ENCODE measurements at regions not wholly inside any gene's neighbourhood (a gene's known extent, or its start where the extent isn't known, plus 50 kb on each side); places are given as distances from the start of the nearest gene placed in this dataset.

DNA sequence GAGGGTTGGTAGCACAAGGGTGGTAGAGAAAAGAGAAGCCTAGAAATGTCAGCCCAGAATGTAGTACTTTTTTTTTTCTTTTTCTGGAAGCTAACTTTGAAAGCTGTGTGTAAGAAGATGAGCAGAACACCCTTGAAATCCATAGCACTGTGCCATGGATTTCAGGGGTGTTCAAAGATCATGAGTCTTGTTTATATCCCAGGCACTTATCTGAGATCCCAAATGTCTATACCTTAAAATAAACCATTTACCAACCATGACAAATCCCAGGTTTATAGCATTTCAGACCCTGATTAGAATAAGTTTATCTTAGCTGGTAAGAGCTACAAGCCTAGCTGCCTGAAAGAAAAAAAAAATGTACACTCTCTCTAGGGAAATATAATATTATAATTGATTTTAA lies 389.9 kb upstream of the ANXA10 start:
- DNase-seq: no peak

DNA sequence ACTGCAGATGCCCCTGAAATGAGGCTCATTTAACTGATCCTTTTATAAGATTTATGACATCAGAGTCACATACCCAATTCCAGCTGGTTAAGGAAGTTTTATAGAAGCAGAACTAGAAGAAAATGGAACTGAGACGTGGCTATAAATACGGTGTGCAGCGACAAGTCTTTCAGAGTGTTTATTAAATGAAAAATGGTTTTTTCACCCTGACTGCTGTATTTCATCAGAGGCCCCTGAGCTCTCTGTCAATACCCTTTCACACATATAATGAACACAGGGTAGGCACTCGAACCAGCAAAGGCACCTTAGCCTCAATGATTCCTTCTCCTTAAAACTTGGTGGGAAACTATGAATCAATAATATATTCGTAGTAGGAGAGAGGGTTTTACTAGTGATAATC lies 380.8 kb upstream of the ANXA10 start:
- no peak for DNase-seq

DNA sequence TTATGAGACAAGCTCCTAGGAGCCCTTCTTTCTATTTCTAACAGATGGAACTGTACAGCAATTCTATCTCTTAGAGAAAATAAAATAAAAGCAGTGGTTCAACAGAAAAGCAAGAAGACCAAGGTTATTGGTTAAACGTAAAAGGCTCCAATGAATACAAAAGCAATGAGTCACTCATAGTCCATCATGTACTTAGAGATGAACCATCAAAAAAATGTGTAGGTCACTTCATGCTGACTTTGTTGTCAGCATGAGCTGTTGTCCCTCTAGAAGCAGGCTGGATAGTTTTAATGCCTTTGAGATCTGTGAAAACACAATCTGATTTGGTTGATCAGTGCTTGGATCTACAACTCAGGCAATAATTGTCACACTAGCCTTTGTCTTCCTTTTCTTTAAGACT lies 378.6 kb upstream of the ANXA10 start:
- no peak for DNase-seq

DNA sequence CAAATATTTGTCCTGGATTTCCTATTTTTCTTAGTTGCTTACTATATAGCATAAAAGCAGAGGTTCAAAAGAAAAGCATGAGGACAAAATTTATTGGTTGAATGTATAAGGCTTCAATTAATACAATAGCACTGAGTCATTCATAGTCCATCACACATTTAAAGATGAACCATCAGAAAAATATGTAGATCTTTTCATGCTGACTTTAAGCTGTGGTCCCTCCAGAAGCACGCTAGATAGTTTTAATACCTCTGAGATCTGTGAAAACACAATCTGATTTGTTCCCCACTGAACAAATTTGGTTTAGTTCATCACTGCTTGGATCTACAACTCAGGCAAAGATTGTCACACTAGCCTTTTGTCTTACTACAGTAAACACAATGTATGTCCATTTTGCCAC lies 377.2 kb upstream of the ANXA10 start:
- DNase-seq: no peak

DNA sequence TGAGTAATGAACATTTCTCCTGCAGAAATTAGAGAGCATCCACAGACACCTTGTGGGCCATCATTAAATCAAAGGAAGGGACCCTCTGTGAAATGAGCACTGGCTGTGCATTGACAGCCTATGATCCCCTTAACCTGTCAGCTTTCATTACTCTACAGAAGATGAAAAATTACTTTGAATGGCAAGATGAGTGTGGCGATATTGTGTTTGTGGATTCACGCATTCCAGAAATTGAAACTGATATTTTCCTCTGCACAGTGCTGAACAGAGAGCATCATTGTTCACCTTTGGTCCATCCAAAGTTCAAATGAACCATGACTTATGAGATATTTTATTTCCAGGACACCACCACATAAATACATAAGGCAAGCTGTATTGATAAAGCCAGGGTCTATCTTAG lies 374.8 kb upstream of the ANXA10 start:
- DNase-seq: peak; percentile 55

DNA sequence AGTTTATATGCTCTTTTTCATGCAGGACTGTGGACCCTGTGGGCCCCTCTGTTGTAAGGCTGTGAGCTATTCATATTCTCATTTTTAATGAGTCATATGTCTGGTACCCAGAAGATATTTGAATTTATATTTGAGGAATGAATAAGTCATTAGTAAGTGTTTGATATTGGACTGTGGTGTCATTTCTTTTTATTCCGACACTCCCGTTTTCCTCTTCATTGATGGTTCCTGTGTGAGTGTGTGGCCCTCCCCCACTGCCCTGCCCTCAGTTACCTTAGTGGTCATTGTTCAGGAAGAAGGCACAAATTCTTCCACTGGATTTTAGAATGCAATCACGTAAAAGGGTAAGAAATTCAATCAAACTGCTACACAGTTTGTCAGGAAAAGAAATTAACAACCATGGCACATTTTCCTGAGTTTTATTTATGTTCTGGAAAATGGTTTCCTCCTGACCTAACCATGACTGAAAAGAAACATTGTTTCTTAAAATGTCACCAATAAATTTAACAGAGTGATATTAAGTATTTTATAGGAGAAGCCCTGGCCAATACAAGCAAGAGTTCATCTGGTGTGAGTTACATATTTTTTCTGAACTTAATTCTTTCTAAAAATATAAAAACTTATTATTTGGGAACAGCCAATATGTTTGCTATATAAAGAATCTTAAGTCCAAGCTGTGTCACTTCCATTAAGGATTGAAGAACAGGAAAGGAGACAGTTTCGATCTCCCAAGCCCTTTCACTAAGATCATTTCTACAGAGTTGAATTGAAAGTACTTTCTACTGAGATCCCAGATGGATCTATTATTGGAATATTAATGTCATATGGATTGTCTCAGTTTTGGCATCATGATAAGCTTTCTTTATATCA lies 370.5 kb upstream of the ANXA10 start:
- DNase-seq: no peak

DNA sequence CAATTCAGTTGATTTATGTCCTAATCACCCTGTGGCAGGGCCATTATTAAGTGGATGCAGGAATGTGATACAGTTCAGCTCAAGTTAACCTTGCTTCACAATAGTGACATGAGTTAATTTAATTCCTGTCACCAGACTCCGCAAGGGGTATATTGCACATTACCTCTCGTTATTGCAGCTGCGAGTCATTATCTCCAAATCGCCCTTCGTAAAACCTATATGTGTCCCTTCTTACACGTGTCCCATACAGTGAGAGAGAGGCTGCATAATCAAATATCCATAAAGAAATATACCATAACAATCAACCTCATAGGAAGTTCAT lies 369.9 kb upstream of the ANXA10 start:
- no peak for DNase-seq

DNA sequence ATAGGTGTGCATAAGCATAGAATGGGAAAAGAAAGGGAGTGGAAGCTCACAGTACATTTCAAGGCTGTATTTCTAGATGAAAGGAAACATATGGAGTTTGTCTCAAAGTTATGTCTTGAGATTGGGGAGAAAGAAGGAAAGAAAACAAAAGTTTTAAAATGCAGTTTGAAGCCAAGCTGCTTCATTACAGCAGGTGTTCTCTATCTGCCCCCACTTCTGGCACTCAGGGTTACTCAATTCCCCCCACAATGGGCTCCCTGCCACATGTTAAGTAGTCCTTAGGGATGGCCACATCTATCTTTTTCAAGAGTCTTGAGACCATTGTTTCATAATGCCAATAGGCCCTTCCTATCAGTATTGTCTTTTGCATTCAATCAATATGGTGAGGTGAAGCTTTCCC lies 367.4 kb upstream of the ANXA10 start:
- no peak for DNase-seq

DNA sequence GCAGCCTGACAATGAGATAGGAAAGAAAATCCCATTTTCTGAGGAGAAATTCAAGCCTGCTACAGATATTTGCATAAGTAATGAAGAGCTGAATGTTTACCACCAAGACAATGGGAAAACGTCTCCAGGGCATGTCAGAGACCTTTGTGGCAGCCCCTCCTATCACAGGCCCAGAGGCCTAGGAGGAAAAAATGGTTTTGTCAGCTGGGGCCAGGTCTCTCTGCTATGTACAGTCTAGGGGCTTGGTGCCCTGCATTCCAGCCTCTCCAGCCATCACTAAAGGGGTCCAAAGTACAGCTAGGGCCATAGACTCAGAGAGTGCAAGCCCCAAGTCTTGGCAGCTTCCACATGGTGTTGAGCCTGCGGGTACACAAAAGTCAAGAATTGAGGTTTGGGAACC lies 361.6 kb upstream of the ANXA10 start:
- no peak for DNase-seq

DNA sequence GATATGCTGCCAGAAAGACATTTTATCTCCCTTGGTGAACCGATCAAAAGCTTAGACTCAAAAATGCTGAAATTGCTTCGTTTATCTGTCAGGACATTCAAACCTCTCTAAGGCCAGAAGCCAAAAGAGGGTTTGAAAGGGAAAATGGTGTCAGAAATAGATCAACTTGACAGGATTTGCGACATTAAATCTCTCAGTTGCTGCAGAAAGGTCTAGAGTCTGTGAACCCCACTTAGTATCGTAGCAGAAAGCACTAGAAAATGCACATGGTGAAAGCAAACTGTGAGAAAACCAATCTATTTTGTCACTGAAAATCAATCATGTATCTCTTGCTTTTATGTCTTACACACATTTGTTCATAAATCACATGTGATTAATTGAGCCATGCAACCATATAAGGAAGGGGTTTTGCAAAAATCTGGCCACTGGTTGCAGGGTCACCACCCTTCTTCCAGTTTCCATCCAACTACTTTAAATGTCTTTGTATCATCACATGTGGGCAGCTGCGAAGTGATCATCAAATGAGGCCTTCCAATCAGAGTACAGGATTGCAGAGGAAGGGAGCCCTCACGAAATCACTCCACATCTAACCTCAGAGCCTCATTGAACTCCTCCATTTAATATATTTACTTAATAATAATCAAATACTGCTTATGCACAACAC lies 347.2 kb upstream of the ANXA10 start:
- no peak for DNase-seq

DNA sequence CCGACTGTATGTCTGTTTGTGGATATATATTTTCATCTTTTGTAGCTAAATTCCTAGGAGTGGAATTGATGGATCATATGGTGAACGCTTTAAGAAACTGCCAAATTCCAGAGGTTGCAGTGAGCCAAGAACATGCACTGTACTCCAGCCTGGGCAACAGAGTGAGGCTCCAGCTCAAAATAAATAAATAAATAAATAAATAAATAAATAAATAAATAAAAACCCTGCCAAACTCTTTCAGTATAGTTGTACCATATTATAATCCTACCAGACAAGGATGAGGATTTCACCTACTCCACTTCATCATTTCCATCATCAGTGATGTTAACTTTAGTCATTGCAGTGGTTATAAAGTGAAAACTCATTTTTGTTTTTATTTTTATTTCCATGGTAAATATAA lies 325.1 kb upstream of the ANXA10 start:
- DNase-seq: no peak

DNA sequence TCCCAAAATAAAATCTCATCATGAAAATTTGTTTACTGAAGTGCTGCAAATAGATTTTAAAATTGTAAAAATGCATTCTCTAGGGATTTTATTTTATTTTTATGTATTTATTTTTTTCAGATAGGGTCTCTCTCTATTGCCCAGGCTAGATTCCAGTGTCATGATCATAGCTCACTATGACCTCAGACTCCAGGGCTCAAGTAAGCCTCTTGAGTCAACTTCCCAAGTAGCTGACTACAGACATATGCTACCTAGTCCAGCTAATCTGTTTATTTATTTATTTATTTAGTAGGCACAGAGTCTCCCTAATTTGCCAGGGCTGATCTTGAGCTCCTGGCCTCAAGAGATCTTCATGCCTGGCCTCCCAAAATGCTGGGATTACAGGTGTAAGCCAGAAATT lies 317.7 kb upstream of the ANXA10 start:
- no peak for DNase-seq

DNA sequence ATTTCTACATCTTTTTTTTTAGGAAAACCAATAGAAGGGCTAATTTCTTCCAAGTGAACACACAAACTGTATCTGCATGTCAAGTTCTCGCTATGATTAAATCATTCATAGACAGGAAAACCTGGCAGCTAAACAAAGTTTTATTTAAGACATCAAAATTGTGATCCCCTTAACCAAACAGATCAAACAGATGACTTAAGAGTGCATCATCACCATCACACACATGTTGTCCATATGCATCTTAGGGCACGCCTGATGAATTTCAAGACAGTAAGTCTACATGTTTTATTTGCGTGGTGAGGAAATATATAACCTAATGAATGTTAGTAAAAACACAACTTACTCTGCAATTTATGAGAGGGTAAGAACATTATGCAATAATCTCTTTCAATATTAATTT lies 317.0 kb upstream of the ANXA10 start:
- DNase-seq: no peak

DNA sequence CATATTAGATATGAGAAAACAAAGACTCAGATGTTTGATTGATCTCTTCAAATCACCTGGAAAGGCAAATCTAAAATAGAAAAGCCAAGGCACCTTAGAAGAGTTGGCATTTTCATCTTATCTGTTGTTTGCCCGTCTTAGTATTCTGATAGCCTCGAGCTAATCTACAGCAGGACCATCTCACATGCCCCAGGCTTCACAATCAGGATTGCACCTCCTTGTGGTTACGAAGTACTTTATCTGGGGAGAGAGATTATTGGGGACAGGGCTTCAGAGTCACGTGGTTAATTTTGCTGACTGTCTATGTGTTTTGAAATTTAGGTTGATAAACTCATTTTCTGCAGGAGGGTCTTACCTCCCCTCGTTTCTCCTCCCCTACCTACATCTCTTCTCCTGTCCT lies 313.1 kb upstream of the ANXA10 start:
- no peak for DNase-seq

DNA sequence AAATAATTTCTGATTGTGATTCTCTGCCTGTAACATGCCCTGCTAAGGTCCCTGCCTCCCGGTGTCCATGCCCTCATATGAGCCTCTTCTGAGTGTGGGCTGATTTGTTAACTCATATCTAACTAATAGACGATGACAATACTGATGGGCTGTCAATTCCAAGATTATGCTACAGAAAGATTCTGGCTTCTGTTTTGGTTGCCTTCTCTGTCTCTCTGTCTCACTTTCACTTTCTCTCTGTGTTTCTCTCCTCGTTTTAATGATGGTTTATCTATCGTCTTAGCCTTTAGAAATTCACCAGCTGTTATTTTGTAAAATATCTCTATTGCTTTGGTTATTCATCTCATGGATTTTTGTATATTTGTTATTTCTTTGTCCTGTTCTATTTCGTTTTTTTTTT lies 312.5 kb upstream of the ANXA10 start:
- no peak for DNase-seq

DNA sequence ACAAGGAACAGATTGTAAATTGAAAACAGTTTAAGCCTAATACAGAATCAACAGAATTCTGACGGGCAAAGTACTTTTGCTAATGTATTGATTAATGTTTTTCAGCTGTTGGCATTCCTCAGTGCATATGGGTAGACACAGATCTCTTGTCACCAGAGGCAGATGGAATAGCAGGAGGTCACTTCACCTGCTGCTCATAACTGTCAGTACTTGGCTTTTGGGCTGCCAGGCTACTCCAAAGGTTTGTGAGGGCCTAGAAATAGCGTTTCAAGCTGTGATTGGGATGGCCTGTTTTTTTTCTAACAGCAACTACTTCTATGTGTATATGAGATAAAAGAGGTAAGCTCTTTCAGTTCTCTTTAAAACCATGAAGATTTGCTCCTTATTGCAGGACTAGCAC lies 307.5 kb upstream of the ANXA10 start:
- DNase-seq: peak; percentile 8

DNA sequence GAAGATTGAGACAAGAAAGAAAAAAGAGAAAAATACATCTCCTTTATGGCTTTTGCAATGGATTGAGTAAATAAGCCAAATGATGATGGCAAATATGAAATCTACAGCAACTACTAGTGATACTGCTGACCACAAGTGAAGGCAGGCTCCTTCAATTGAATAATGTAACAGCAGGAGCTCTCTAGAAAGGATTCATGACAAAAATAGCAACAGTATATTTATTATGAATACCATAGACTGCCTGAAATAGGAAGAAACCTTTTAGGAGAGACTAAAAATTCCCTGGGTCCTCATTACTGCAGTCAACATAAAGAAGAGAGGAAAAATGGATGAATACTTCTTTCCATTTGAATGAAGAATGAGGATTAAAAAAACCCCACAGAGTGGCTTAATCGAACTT lies 306.8 kb upstream of the ANXA10 start:
- no peak for DNase-seq

DNA sequence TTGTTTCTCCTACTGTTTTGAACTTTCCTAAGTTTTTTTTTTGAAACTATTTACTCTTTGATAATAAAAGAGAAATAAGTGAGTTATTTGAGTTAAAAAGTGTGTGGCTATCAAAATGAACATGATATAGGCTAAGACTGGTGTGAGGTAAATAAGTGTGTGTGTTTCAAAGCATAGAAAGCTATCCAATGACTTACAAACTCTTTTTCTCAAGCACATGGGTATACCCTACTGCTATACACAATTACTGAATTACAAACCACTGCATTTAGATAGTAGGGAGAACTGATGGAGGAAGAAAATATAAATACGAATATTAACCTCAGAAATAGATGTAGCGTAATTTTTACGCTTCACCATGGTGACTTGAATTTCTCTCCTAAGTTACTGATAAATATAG lies 305.8 kb upstream of the ANXA10 start:
- DNase-seq: no peak

DNA sequence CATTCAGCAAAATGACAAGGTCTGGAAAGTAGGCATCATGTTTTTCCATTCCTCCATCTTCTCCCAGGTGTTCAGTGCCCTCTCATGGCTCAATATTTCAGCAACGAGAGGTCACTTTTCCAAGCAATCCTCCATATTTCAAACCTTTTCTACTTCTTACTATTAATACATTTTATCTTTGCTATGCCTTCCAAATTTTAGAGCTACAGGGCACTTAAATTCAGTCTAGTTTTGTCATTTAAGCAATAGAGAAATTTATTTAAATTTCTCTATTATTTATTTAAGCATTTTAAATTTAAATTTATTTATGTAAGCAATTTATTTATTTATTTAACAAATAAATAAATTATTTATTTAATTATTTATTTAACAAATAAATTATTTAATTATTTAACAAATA lies 305.1 kb upstream of the ANXA10 start:
- DNase-seq: no peak

DNA sequence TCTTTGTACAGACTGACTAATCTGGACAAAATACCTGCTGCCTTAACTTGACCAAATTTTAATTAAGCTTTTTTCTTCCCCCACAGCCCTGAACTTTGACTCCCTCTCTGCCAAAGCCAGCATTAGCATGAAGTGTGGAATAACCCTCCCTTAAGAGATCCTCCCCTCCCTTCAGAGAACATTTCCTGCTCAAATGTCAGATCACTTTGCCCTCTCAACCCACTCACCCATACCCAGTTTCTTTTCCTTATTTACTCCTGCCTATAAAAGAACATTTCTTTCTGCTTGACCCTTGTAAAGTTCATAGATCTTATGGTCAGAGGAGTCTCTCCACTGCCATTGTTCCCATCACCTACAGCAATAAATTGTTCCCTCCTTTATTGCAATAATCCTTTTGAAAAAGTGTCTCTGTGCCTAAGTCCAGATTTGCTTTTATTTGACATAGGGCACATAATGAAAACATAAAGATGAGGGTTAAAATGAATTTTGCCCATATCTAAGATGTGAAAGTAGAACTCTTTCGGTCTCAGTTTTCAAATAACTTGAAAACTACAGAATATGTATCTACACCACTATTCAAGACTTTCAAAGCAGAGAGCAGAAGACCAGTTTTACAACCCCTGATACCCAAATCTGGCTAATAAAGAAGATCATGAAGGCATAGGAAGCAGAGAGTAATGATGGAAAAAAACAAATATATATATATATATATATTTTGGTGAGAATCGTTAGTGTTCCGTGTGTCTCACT lies 289.7 kb upstream of the ANXA10 start:
- no peak for DNase-seq

DNA sequence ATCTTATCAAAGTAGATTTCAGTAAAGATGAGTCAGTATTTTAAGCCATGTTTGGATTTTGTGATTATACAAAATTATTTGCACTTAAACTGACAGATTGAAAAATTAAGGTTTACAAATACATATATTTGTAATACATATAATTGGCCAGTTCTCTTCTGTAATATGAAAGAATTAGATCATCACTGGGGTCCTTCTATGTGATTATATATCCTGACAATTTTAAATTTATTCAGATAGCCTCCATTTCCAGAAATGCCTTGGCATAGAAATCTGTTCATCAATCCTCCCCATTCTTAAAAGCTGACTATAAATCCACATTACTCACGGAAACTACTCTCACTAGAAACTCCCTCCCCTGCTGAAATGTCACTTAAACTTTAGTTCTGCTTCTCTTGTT lies 280.4 kb upstream of the ANXA10 start:
- DNase-seq: no peak

DNA sequence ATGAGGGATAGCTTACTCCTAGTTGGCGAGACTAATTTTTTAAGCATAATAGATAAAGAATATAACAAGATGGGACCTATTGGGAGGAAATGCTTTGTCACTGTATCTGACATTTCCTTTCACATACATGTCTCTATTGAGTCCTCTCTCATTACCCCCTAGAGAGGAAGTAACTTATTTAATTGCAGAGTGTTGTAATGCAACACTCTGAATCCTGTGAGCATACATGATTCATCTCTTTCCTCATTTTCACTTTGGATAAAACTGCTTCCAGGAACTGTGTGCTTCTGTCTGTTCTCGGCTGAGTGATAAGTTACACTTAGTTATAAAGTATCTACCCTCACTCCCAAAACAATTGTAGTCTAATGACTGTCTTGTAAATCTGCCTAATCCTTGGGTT lies 266.1 kb upstream of the ANXA10 start:
- DNase-seq: no peak

DNA sequence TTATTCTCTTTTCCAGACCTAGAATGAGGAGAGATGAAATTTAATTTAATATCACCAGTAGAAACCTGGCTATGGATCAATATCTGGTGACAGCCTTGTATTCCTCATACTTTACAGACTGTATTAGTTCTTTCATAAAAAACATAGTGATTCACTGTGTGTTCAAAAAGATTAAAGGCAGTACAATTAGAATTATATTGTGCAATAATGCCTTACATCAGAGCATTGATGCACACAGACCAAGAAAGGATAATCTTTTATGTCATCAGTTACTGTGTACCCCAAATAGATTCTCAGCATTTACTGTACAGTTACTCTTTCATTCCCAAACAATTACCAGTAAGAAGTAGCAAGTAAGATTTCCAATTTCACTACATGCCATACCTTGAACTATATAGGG lies 260.5 kb upstream of the ANXA10 start:
- no peak for DNase-seq

DNA sequence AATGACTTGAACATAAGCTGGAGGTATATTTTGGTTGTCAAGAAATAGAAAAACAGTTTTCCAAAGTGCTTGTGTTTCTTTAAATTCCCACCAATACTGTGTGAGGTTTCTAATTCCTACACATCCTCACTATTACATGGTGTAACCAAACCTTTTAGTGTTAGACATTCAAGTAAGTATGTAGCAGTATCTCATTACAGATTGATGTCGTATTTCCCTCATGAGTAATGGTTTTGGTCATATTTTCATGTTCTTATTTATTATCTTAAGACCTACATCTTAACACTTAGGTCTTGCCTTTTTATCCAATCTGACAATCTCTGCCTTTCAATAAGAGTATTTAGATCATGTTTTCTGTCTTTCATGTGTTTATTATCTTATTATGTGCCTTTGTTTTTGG lies 253.7 kb upstream of the ANXA10 start:
- no peak for DNase-seq

All from retina (tissue), 1 donor.